ENCODE measurements at regions not wholly inside any gene's neighbourhood (a gene's known extent, or its start where the extent isn't known, plus 50 kb on each side); places are given as distances from the start of the nearest gene placed in this dataset.

DNA sequence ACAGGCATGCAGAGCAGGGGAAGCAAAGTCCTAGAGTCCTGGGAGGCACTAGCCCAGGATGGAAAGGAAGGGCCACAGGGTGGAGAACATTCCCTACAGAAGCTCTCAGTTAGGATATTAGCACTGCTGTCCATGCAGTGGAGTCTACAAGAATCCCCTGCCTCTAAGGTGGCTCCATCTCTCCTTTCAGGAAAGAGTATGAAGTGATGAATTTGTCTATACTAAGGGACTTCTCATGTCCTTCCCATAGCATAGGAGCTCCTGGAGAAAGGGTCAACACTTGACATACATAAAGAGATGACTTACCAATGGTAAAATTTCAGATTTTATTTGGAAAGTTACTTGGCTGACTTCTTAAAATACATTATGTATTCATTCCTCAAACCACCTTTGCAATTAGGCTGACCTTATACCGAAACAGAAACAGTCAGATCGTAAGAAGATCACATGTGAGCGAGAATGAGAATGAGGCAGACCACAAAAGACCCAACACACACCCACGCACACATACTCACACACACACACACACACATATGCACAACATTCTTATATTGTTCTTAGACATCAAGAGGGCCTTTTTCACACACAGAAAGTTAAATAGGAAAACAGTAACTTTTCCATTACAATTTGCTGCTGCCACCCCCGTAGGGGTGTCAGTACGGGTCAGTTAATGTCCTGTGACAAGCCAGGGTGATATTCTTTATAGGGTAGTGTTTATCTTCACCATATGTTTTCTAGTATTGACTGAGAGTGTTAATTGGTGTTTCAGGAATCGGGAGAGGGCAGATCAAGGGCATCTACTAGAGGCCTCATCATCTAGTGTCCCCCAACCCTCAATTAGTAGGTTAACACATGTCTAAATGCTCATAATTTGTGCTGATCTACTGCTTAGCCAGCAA lies 159.4 kb downstream of the FAXC start:
- no peaks in the 10 kb centered on the region for H3K36me3 ChIP-seq (ENCODE audit: insufficient read depth in 1 of 2, low read depth in 1 of 2)
- H3K4me3 ChIP-seq = no peak overlapping the region
- TF ChIP-seq, protein P1, sequence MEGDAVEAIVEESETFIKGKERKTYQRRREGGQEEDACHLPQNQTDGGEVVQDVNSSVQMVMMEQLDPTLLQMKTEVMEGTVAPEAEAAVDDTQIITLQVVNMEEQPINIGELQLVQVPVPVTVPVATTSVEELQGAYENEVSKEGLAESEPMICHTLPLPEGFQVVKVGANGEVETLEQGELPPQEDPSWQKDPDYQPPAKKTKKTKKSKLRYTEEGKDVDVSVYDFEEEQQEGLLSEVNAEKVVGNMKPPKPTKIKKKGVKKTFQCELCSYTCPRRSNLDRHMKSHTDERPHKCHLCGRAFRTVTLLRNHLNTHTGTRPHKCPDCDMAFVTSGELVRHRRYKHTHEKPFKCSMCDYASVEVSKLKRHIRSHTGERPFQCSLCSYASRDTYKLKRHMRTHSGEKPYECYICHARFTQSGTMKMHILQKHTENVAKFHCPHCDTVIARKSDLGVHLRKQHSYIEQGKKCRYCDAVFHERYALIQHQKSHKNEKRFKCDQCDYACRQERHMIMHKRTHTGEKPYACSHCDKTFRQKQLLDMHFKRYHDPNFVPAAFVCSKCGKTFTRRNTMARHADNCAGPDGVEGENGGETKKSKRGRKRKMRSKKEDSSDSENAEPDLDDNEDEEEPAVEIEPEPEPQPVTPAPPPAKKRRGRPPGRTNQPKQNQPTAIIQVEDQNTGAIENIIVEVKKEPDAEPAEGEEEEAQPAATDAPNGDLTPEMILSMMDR (IDR thresholded peaks at IDR 0.05) = no peak
- DNase-seq (no peak), ATAC-seq (no peak)
- 68 to 71% (median 68%) methylated on average over 7 of the region's 7 CpGs for WGBS, 3 donors
- no peaks in the 10 kb centered on the region for H3K27me3 ChIP-seq (ENCODE audit: insufficient read depth in 3 of 3, low read length in 2 of 3)
- no peak overlapping the region for H3K27ac ChIP-seq
- H3K4me1 ChIP-seq = no peaks in the 10 kb centered on the region
- intact Hi-C loops (cut with DNase I) = no loop called here
- no peaks in the 10 kb centered on the region for H3K9me3 ChIP-seq

DNA sequence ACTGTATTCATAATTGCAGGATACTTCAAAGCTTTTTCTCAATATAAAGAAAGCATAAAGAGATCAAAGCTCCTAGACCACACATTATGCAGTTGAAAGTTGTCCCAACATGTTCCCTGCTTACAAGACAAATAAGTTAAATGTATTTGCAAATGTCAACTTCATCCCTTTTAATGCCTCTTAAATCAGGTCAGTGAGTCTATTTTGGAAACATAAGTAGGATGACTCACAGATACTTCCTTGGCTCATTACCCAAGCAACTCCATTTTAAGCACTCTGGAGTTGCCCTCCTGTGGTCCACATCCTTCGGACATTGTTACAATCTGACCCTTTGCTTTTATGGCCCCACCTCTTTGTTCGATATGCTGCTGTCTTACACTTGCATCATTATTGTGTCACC lies 162.0 kb downstream of the FAXC start:
- intact Hi-C loops (cut with DNase I) = no loop called here

DNA sequence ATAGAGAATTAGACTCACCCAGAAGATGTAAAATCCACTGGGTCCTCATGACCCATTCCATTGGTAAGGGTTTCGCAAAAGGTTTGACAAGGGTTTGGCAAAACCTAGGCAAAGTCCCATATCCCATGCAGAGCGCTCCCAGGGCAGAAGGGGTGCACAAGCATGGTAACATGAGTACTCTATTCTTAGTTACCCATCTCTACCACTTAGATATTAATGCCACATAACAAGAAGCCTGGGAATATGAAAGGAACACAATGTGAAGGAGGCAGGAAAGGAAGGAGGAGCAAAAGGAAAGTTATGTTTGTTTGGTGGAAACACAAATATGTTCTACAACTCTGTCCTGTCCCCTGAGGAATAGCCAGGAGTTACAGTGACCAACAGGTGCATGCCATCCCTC lies 163.1 kb downstream of the FAXC start:
- Histone ChIP-seq H3K4me3 (no peak overlapping the region), H3K4me1 (no peaks in the 10 kb centered on the region), H3K27me3 (ENCODE audit: insufficient read depth in 3 of 3, low read length in 2 of 3) (no peaks in the 10 kb centered on the region), H3K27ac (no peak overlapping the region), H3K36me3 (ENCODE audit: insufficient read depth in 1 of 2, low read depth in 1 of 2) (no peaks in the 10 kb centered on the region), H3K9me3 (peaks cover 2% of the 10 kb centered on the region)
- TF ChIP-seq, protein P1 (IDR thresholded peaks at IDR 0.05) = no peak
- intact Hi-C loops (cut with DNase I) = no loop called here
- DNase-seq (no peak), ATAC-seq (peak in 2 of 4 donors; percentile 46 to 48)
- WGBS, 3 donors = 88 to 95% (median 94%) methylated on average over 2 of the region's 2 CpGs

More for the DNA sequence above, 162.0 kb downstream of the FAXC start:
- ATAC-seq (peak; percentile 65 to 91 (median 80)), DNase-seq (no peak)
- Histone ChIP-seq H3K27me3 (ENCODE audit: insufficient read depth in 3 of 3, low read length in 2 of 3) (no peaks in the 10 kb centered on the region), H3K27ac (no peak overlapping the region), H3K9me3 (no peaks in the 10 kb centered on the region), H3K4me1 (no peaks in the 10 kb centered on the region), H3K4me3 (no peak overlapping the region), H3K36me3 (ENCODE audit: insufficient read depth in 1 of 2, low read depth in 1 of 2) (no peaks in the 10 kb centered on the region)
- 64 to 88% (median 65%) methylated on average over 2 of the region's 2 CpGs for WGBS, 3 donors
- TF ChIP-seq, protein P1 (IDR thresholded peaks at IDR 0.05) = no peak

DNA sequence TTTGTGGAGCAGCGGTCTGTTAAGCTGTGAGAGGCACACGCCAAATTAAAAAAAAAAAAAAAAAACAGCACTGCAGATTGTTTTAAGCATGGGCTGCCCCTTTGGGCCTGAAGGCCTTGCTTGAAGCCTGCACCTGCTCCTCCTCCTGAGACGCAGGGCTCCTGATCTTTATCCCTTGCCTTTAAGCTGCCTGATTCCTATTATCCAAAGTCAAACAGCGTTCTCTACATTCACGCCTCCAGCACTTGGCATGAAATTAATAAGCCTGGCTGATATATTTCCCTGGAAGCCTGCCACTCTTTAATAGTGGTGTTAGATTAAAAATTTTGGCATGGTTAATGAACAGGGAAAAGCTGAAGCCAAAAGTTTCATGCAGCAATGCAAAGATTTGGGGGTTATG lies 163.9 kb downstream of the FAXC start:
- Histone ChIP-seq H3K4me3 (no peak overlapping the region), H3K27me3 (ENCODE audit: insufficient read depth in 3 of 3, low read length in 2 of 3) (no peaks in the 10 kb centered on the region), H3K4me1 (no peaks in the 10 kb centered on the region), H3K27ac (no peak overlapping the region), H3K9me3 (peaks cover 5% of the 10 kb centered on the region), H3K36me3 (ENCODE audit: insufficient read depth in 1 of 2, low read depth in 1 of 2) (no peaks in the 10 kb centered on the region)
- no peak for ATAC-seq
- WGBS, 3 donors = 45 to 48% (median 48%) methylated on average over 5 of the region's 5 CpGs
- TF ChIP-seq, protein P1 (IDR thresholded peaks at IDR 0.05) = no peak
- no peak for DNase-seq
- intact Hi-C loops (cut with DNase I) = no loop called here

Data from psoas muscle (tissue), 7 donors.